Thymus (tissue), 11 donors: ENCODE measurements at regions not wholly inside any gene's neighbourhood (a gene's known extent, or its start where the extent isn't known, plus 50 kb on each side); places are given as distances from the start of the nearest gene placed in this dataset.
"Not testable (repeated sequence)": the region's sequence is repeated elsewhere in the genome, so short reads cannot be mapped to it uniquely, and the experiment has no call there.

Experiments used
- DNase-seq, 9 donors: peaks; one replicate each; pipeline ENCODE4 v3.0.0-alpha.2; 2013; ENCODE audit warnings: low spot score in 9 of 9, low read depth in 6 of 9, missing footprints in 1 of 9
- H3K27ac ChIP-seq, 2 donors: one replicate each; pipeline ENCODE4 v1.5.1; 2013; ENCODE audit warnings: control low read depth in 1 of 2, low read depth in 1 of 2, low read length in 1 of 2, mild to moderate bottlenecking in 1 of 2, moderate library complexity in 1 of 2
- H3K27me3 ChIP-seq, 2 donors: one replicate each; pipeline ENCODE4 v1.5.1; 2013; ENCODE audit warnings: low read length in 1 of 2; ENCODE audit not compliant: control insufficient read depth in 2 of 2, insufficient read depth in 1 of 2
- H3K36me3 ChIP-seq, 2 donors: one replicate each; pipeline ENCODE4 v1.5.1; 2013; ENCODE audit warnings: low read length in 1 of 2, mild to moderate bottlenecking in 1 of 2, moderate library complexity in 1 of 2; ENCODE audit not compliant: control insufficient read depth in 2 of 2, insufficient read depth in 2 of 2
- H3K4me1 ChIP-seq, 2 donors: one replicate each; pipeline ENCODE4 v1.5.1; 2013; ENCODE audit warnings: low read length in 2 of 2; ENCODE audit not compliant: control insufficient read depth in 2 of 2, insufficient read depth in 2 of 2
- H3K4me3 ChIP-seq, 2 donors: one replicate each; pipeline ENCODE4 v1.5.1; 2013; ENCODE audit warnings: low read length in 2 of 2, control low read depth in 1 of 2, mild to moderate bottlenecking in 1 of 2
- H3K9me3 ChIP-seq, 2 donors: one replicate each; pipeline ENCODE4 v1.5.1; 2013; ENCODE audit warnings: low read length in 1 of 2, mild to moderate bottlenecking in 1 of 2; ENCODE audit not compliant: control insufficient read depth in 2 of 2, insufficient read depth in 1 of 2
- WGBS: extraction: QIAGEN DNeasy Blood & Tissue Kit; methylation state at CpG from one replicate; pipeline ENCODE4 v1.1.7; 2013; 5-methylcytosine and 5-hydroxymethylcytosine counted together
- donor health status: healthy.

GRCh38 chr1:232707142-232707541 is 77.2 kb upstream of the SIPA1L2 start:
- Histone ChIP-seq H3K4me1 (no peaks in the 10 kb centered on the region), H3K9me3 (no peaks in the 10 kb centered on the region), H3K4me3 (no peak overlapping the region), H3K27ac (no peak overlapping the region), H3K36me3 (no peaks in the 10 kb centered on the region), H3K27me3 (no peaks in the 10 kb centered on the region)
- WGBS, result 57% methylated on average over 2 of the region's 2 CpGs
- DNase-seq, result no peak

DNA sequence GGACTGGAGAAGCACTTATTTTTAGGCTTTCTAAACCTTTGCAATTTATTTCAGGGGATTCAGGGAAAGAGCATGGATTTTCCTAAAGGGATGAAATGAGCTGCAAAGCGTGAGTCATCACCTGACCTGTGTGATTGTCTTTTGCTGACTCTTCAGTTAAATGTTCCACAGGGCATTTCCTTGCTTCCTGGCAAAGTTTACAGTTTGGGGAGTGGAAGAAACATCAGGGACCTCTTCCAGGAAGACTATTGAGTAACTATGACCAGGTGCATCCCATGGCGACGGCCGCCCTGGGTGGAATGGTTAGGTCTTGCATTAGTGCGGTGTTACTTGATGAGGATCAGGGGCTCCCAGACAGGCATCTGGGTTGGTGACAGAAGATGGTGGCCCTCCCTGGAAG is 79.5 kb upstream of the SIPA1L2 start:
- Histone ChIP-seq H3K4me1 (no peaks in the 10 kb centered on the region), H3K27ac (no peak overlapping the region), H3K27me3 (no peaks in the 10 kb centered on the region), H3K36me3 (no peaks in the 10 kb centered on the region), H3K4me3 (no peak overlapping the region), H3K9me3 (no peaks in the 10 kb centered on the region)
- 96% methylated on average over 5 of the region's 5 CpGs for WGBS
- DNase-seq, result no peak

DNA sequence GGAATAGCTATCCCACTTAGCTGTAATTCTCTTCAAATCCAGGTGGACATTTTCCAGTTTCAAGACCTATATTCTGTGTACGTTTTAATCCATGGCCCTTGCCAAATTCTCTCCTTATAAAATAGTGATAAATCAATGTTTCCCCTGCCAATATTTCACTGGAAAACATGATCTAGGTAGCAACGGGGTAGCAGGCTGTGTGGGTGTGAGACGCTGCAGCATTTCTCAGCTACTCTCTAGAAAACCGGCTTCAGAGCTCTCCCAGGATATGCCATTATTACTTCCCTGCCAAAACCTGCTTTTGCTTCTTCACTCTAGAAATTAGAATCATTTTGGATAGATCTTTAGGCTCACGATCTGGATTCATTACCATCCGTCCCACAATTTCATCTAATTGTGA is 82.1 kb upstream of the SIPA1L2 start:
- H3K4me3 ChIP-seq, result no peak overlapping the region
- no peaks in the 10 kb centered on the region for H3K36me3 ChIP-seq
- no peak overlapping the region for H3K27ac ChIP-seq
- 97% methylated on average over 6 of the region's 6 CpGs for WGBS
- no peaks in the 10 kb centered on the region for H3K4me1 ChIP-seq
- DNase-seq, result no peak
- no peaks in the 10 kb centered on the region for H3K9me3 ChIP-seq
- H3K27me3 ChIP-seq, result no peaks in the 10 kb centered on the region

- no peaks in the 10 kb centered on the region for H3K27me3 ChIP-seq
- no peaks in the 10 kb centered on the region for H3K9me3 ChIP-seq
- DNase-seq, result no peak
- H3K36me3 ChIP-seq, result no peaks in the 10 kb centered on the region
- no peak overlapping the region for H3K27ac ChIP-seq
- H3K4me3 ChIP-seq, result no peak overlapping the region
- no peaks in the 10 kb centered on the region for H3K4me1 ChIP-seq
These were observed 83.9 kb upstream of the SIPA1L2 start for GRCh38 chr1:232713785-232714184.

- no peaks in the 10 kb centered on the region for H3K9me3 ChIP-seq
- DNase-seq, result no peak
- H3K4me1 ChIP-seq, result no peaks in the 10 kb centered on the region
- no peaks in the 10 kb centered on the region for H3K27me3 ChIP-seq
- H3K4me3 ChIP-seq, result no peak overlapping the region
- no peaks in the 10 kb centered on the region for H3K36me3 ChIP-seq
- H3K27ac ChIP-seq, result no peak overlapping the region
These were observed 85.2 kb upstream of the SIPA1L2 start for GRCh38 chr1:232715154-232715553.

GRCh38 chr1:232717911-232718310 is 87.3 kb upstream of the MAP10 start:
- H3K27ac ChIP-seq, H3K4me3 ChIP-seq, H3K9me3 ChIP-seq, DNase-seq, H3K36me3 ChIP-seq, H3K27me3 ChIP-seq, H3K4me1 ChIP-seq: not testable (repeated sequence)
- WGBS, result 98% methylated on average over 4 of the region's 4 CpGs

DNA sequence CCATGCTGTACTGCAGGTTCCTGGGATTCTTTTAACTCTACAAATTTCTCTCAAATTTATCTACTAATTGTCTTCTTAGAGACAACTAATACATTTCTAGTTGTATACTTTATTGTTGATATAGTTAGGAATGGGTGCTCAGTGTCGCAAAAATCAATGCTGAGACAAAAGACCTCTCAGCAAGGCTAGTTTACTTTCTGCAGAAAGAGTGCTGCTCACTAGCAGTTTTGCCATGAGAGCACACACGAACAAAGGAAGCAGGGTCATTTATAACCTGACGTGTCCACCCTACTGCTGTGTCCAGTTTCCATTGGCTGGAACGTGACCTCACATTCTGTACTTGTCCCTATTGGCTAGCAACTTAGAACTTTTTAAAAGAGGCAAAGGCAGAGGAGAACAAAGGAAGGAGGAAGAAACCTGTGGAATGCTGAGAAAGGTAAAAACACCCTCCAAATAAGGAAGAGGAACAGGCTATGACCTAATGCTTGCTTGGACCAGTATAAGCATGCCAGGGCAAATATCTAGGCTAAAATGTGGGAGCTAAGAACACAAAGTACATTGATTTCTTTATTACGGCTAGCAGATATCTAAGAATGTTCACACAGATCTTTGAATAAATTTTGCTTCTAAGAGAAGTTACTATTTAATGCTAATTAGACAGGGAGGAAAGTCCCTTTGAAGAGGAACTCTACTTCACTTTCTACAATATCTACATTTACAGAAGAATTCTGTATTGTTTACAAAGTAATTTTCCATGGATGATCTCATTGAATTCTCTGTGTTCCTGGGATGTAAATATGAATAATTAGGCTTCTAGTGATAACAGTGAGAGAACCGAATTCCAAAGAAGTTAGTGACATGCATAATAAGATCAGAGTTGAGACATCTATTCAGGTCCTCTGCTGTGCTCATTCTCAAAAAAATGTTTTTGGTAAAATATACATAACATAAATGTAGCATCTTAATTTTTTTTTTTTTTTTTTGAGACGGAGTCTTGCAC is 86.0 kb upstream of the MAP10 start:
- H3K4me3 ChIP-seq, result no peak overlapping the region
- WGBS, result 96% methylated on average over 7 of the region's 7 CpGs
- H3K27ac ChIP-seq, result no peak overlapping the region
- H3K36me3 ChIP-seq, result no peaks in the 10 kb centered on the region
- no peaks in the 10 kb centered on the region for H3K9me3 ChIP-seq
- H3K27me3 ChIP-seq, result no peaks in the 10 kb centered on the region
- no peak for DNase-seq
- H3K4me1 ChIP-seq, result no peaks in the 10 kb centered on the region

DNA sequence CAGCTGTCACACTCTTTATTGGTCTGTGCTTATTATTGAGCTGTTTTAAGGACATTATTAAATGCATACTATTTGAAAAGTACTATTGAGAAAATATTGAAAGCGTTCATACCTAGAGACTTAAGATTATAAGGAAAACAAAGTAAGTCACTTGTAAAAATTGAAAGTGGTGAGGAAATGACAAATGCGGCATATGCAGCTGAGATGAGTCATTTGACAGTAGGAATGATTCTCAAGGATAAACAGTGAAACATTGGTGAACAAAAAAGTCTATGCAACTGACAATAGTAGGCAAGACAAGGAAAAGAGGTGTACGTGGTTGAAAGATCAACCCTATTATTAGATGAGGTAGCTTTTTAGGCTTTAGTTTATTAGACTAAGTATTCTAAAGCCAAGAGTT is 82.6 kb upstream of the MAP10 start:
- Histone ChIP-seq H3K4me3 (no peak overlapping the region), H3K9me3 (no peaks in the 10 kb centered on the region), H3K36me3 (no peaks in the 10 kb centered on the region), H3K27ac (no peak overlapping the region), H3K4me1 (peaks cover 0 to 10% of the 10 kb centered on the region in 2 donors), H3K27me3 (no peaks in the 10 kb centered on the region)
- 98% methylated on average over 3 of the region's 3 CpGs for WGBS
- DNase-seq, result no peak

DNA sequence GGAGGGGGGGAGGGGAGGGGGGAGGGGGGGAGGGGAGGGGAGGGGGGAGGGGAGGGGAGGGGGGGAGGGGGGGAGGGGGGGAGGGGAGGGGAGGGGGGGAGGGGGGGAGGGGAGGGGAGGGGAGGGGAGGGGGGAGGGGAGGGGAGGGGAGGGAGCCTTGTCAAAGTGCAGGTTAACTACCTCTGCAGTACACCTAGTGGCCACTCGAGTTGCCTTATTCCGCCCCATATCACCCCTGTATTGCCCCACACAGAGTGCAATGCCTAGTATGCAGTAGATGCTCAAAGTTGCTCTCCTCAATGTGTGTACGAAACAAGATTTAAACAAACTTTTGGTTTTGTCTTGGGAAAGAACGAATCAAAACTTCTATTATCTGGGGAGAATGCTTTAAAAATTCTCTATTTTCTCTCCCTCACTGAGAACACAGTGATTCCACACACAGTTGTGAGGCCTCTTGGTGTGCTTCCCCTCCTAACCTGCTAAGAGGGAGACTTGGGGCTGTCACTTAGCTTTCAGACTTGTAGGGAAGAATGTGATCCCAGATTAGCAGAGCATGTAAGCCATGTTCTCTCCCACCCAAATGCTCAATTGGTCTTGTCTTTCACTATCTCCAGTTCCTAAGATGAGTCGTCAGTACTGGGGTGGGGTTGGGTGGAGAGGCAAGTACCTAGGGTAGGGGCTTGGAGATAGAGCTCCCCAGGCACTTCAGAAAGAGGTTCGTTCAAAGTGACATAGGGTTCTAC is 79.7 kb upstream of the MAP10 start:
- Histone ChIP-seq H3K4me3 (no peak overlapping the region), H3K27me3 (no peaks in the 10 kb centered on the region), H3K9me3 (no peaks in the 10 kb centered on the region), H3K4me1 (peaks cover 0 to 10% of the 10 kb centered on the region in 2 donors), H3K36me3 (no peaks in the 10 kb centered on the region), H3K27ac (no peak overlapping the region)
- WGBS, result 53% methylated on average over 6 of the region's 6 CpGs
- peak in 3 of 9 donors; percentile 1 to 28 (median 5) for DNase-seq
